Adrenal gland (tissue), 9 donors: ENCODE measurements at regions not wholly inside any gene's neighbourhood (a gene's known extent, or its start where the extent isn't known, plus 50 kb on each side); places are given as distances from the start of the nearest gene placed in this dataset.
"Not testable (repeated sequence)": the region's sequence is repeated elsewhere in the genome, so short reads cannot be mapped to it uniquely, and the experiment has no call there.

Experiments
- DNase-seq, 7 donors: peaks; one replicate each; pipeline ENCODE4 v3.0.0-alpha.2; 2019 to 2020
- H3K27ac ChIP-seq, 5 donors: fragments of 200-600 bp; sonication (generic) in 4 of 5; 1 replicate in 3 of 5; 2 replicates in 2 of 5; pipeline versions ENCODE4 v1.5.1 to v1.8.0; 2016 to 2020; ENCODE audit warnings: mild to moderate bottlenecking in 1 of 5
- H3K27me3 ChIP-seq: fragments of 200-600 bp; 2 replicates; pipeline ENCODE4 v1.8.0; 2021
- H3K36me3 ChIP-seq, 2 donors: fragments of 200-600 bp; replicated peaks in 1 of 2; 1 replicate in 1 of 2; 2 replicates in 1 of 2; pipeline versions ENCODE4 v1.5.1 to v1.8.0; 2018 to 2022
- H3K4me1 ChIP-seq, 2 donors: fragments of 200-600 bp; replicated peaks in 1 of 2; 1 replicate in 1 of 2; 2 replicates in 1 of 2; pipeline versions ENCODE4 v1.5.1 to v1.8.0; 2018 to 2021
- H3K4me3 ChIP-seq, 4 donors: fragments of 200-600 bp; sonication (generic) in 3 of 4; one replicate each; pipeline ENCODE4 v1.5.1; 2016 to 2018
- H3K9me3 ChIP-seq, 3 donors: fragments of 200-600 bp; sonication (generic) in 1 of 3; replicated peaks in 1 of 3; 1 replicate in 2 of 3; 2 replicates in 1 of 3; pipeline versions ENCODE4 v1.5.1 to v1.8.0; 2016 to 2021
- POLR2A ChIP-seq, 2 donors: fragments of 450-650 bp; IDR thresholded peaks; one replicate each; pipeline ENCODE4 v1.6.1; 2017; ENCODE audit warnings: antibody characterized with exemption in 2 of 2, mild to moderate bottlenecking in 2 of 2, moderate library complexity in 1 of 2
- WGBS, 4 donors: extraction: QIAGEN DNeasy Blood & Tissue Kit in 2 of 4; methylation state at CpG; one replicate each; pipeline versions ENCODE4 v1.1.5 to v1.1.7; 2013 to 2017; 5-methylcytosine and 5-hydroxymethylcytosine counted together
- intact Hi-C, 2 donors: fragments of 100-400 bp; cut with DNase I; formaldehyde crosslinking; loops; one replicate each; pipeline versions ENCODE4 v1.14.1 to v1.15.0; 2022 to 2023
- TF ChIP-seq, protein P1 (sequence below), 6 experiments: fragments of 450-650 bp in 4 of 6; fragments of 200-600 bp in 2 of 6; sonication (generic) in 1 of 6; IDR thresholded peaks; 1 replicate in 5 of 6; 2 replicates in 1 of 6; pipeline versions ENCODE4 v1.5.1 to v1.8.0; 2016 to 2021; ENCODE audit warnings: antibody characterized with exemption in 6 of 6, mild to moderate bottlenecking in 2 of 6, moderate library complexity in 1 of 6
- donor health status: healthy with polysubstance abuse.
- donor health status: Bipolar disorder and iron deficiency.
- donor health status: DM: yes; HTN: yes; CAD: no.
- donor health status: DM: no; HTN: no; CAD: no.
- donor health status: DM: no; HTN: no; CAD: no.

DNA sequence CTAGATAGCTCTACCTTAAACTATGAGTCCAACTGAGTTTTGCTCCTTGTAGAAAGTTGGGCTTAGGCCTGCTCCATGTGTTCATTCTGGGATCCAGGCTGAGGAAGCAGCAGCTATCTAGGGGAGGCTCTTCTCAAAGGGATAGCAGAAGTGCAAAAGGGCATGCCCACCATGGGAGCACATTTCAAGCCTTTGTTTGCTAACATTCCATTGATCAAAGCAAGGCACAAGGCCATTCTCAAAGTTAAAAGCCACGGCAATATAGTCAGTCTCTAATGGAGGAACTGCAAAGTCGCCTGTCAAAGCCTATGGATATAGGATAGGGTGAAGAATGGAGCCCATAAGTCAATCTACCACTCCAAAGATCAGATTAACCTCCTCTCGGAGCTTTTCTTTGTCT, 488.1 kb upstream of the ARX start:
- intact Hi-C loops: no loop called here
- Histone ChIP-seq H3K4me1 (no peaks in the 10 kb centered on the region), H3K27ac (no peak overlapping the region), H3K27me3 (no peaks in the 10 kb centered on the region), H3K4me3 (no peak overlapping the region), H3K36me3 (no peaks in the 10 kb centered on the region), H3K9me3 (no peaks in the 10 kb centered on the region)
- TF ChIP-seq POLR2A (IDR thresholded peaks at IDR 0.05): no peak
- TF ChIP-seq, protein P1, sequence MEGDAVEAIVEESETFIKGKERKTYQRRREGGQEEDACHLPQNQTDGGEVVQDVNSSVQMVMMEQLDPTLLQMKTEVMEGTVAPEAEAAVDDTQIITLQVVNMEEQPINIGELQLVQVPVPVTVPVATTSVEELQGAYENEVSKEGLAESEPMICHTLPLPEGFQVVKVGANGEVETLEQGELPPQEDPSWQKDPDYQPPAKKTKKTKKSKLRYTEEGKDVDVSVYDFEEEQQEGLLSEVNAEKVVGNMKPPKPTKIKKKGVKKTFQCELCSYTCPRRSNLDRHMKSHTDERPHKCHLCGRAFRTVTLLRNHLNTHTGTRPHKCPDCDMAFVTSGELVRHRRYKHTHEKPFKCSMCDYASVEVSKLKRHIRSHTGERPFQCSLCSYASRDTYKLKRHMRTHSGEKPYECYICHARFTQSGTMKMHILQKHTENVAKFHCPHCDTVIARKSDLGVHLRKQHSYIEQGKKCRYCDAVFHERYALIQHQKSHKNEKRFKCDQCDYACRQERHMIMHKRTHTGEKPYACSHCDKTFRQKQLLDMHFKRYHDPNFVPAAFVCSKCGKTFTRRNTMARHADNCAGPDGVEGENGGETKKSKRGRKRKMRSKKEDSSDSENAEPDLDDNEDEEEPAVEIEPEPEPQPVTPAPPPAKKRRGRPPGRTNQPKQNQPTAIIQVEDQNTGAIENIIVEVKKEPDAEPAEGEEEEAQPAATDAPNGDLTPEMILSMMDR (IDR thresholded peaks at IDR 0.05): no peak
- DNase-seq: no peak
- WGBS, 4 donors: 61 to 89% (median 74%) methylated on average over 3 of the region's 3 CpGs

DNA sequence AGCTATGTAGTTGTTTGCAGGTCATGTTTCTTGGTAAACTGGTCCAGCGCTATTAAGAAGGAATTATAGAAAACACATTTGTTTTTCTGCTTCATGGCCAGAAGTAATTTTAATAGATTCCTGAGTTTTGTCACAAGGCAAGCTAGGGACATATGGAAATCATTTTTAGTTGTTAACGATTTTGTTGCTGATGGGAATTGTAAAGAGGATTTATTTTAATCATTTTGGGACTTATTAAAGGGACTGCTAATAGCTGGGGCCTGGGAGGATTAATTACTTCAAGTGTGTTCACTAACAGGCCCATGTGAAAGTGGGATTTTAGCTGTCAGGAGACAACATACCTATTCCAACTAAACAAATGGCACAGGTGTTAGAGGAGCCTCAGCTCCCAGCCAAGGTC, 492.0 kb upstream of the ARX start:
- WGBS, 4 donors: 74 to 89% (median 82%) methylated on average over 2 of the region's 2 CpGs
- TF ChIP-seq, protein P1 (IDR thresholded peaks at IDR 0.05): no peak
- TF ChIP-seq POLR2A (IDR thresholded peaks at IDR 0.05): no peak
- intact Hi-C loops: no loop called here

DNA sequence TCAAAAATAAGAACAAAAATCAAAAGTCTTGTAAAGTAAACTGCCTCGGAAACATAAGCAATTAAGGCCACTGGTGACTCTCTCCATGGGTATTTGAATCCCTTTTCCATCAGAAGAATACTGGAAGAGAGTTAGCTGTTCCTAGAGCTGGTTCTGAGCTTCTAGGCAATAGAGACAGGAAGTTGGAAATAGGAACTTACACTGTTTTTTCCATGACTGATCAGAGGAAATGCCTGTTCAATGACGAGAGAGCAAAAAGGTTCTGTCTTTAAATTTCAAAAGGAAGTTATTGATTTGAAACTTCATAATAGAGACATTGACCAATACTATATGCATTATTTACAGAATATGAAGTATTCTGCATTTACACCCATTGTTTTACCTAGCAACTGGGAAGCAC, 503.5 kb upstream of the ARX start:
- H3K36me3 ChIP-seq: no peaks in the 10 kb centered on the region
- 67 to 90% (median 72%) methylated on average over 2 of the region's 2 CpGs for WGBS, 4 donors
- no peak overlapping the region for H3K27ac ChIP-seq
- no peak overlapping the region for H3K4me3 ChIP-seq
- no peak for TF ChIP-seq POLR2A (IDR thresholded peaks at IDR 0.05)
- TF ChIP-seq, protein P1 (IDR thresholded peaks at IDR 0.05): no peak
- intact Hi-C loops: no loop called here
- peaks cover 7% of the 10 kb centered on the region for H3K27me3 ChIP-seq
- H3K4me1 ChIP-seq: no peaks in the 10 kb centered on the region
- H3K9me3 ChIP-seq: no peaks in the 10 kb centered on the region
- no peak for DNase-seq

More for the DNA sequence above, 492.0 kb upstream of the ARX start:
- no peak overlapping the region for H3K4me3 ChIP-seq
- H3K27me3 ChIP-seq: no peaks in the 10 kb centered on the region
- no peaks in the 10 kb centered on the region for H3K4me1 ChIP-seq
- no peaks in the 10 kb centered on the region for H3K9me3 ChIP-seq
- no peak for DNase-seq
- no peak overlapping the region for H3K27ac ChIP-seq
- H3K36me3 ChIP-seq: no peaks in the 10 kb centered on the region

DNA sequence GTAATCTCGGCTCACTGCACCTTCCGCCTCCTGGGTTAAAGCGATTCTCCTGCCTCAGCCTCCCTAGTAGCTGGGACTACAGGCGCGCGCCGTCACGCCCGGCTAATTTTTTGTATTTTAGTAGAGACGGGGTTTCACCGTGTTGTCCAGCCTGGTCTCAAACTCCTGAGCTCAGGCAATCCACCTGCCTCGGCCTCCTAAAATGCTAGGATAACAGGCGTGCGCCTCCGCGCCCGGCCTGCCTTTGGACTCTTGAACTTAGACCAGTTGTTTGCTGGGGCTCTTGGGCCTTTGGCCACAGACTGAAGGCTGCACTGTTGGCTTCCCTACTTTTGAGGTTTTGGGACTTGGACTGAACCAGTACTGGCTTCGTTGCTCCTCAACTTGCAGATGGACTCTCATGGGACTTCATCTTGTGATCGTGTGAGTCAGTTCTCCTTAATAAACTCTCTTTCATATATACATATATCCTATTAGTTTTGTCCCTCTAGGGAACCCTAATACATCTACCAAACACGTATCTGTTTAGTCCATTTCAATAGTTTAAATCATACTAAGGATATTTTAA, 506.8 kb upstream of the ARX start:
- H3K36me3 ChIP-seq, H3K4me3 ChIP-seq, H3K27ac ChIP-seq, intact Hi-C loops, H3K9me3 ChIP-seq, H3K4me1 ChIP-seq, H3K27me3 ChIP-seq, DNase-seq: not testable (repeated sequence)
- 85 to 93% (median 88%) methylated on average over 14 to 20 of the region's 20 CpGs for WGBS, 4 donors
